ENCODE measurements at regions not wholly inside any gene's neighbourhood (a gene's known extent, or its start where the extent isn't known, plus 50 kb on each side); places are given as distances from the start of the nearest gene placed in this dataset.
"Not testable (repeated sequence)": the region's sequence is repeated elsewhere in the genome, so short reads cannot be mapped to it uniquely, and the experiment has no call there.

GRCh38 chr6:120447605-120448004 lies 886.7 kb downstream of the TBC1D32 start:
- H3K4me2 ChIP-seq (ENCODE audit: low read length): no peak overlapping the region
- no peaks in the 10 kb centered on the region for H3K27me3 ChIP-seq (ENCODE audit: insufficient read depth, low read depth, low read length)
- H4K20me1 ChIP-seq (ENCODE audit: insufficient read depth): no peaks in the 10 kb centered on the region
- H3K9ac ChIP-seq (ENCODE audit: low read length): no peak overlapping the region
- no peaks in the 10 kb centered on the region for H3K79me2 ChIP-seq (replicated peaks; ENCODE audit: insufficient read depth, low read length)
- no peaks in the 10 kb centered on the region for H3F3A ChIP-seq (ENCODE audit: insufficient read depth, low read length, poor library complexity, severe bottlenecking)
- no peaks in the 10 kb centered on the region for H3K9me2 ChIP-seq (ENCODE audit: insufficient read depth, low read length)
- TF ChIP-seq REST (IDR thresholded peaks at IDR 0.05; ENCODE audit: borderline replicate concordance) (no peak), EP300 (conservative IDR thresholded peaks at IDR 0.05; ENCODE audit: poor library complexity, severe bottlenecking) (no peak), TAF1 (IDR thresholded peaks at IDR 0.05; ENCODE audit: low read depth) (no peak), RAD21 (conservative IDR thresholded peaks at IDR 0.05) (no peak), CTCF (IDR thresholded peaks at IDR 0.05; ENCODE audit: poor library complexity, severe bottlenecking) (no peak), SMC3 (conservative IDR thresholded peaks at IDR 0.05; ENCODE audit: poor library complexity) (no peak), MXI1 (conservative IDR thresholded peaks at IDR 0.05; ENCODE audit: poor library complexity, severe bottlenecking) (no peak), EZH2 (IDR thresholded peaks at IDR 0.05; ENCODE audit: borderline replicate concordance, insufficient read depth, low read length, poor library complexity, severe bottlenecking) (no peak), POLR2AphosphoS5 (IDR thresholded peaks at IDR 0.05) (no peak)
- no peaks in the 10 kb centered on the region for H3K36me3 ChIP-seq (ENCODE audit: insufficient read depth, low read length)
- no peaks in the 10 kb centered on the region for H3K9me3 ChIP-seq (ENCODE audit: low read length)
- no peak overlapping the region for H3K27ac ChIP-seq (ENCODE audit: low read length)
- H3K4me3 ChIP-seq (ENCODE audit: low read length): no peak overlapping the region
- H2AFZ ChIP-seq (ENCODE audit: low read depth, low read length): no peak overlapping the region

- not testable (repeated sequence) for H3F3A ChIP-seq (ENCODE audit: insufficient read depth, low read length, poor library complexity, severe bottlenecking); H3K9ac ChIP-seq (ENCODE audit: low read length); H3K36me3 ChIP-seq (ENCODE audit: insufficient read depth, low read length); H3K4me2 ChIP-seq (ENCODE audit: low read length); H3K79me2 ChIP-seq (replicated peaks; ENCODE audit: insufficient read depth, low read length); H3K27ac ChIP-seq (ENCODE audit: low read length); H3K27me3 ChIP-seq (ENCODE audit: insufficient read depth, low read depth, low read length); H3K9me2 ChIP-seq (ENCODE audit: insufficient read depth, low read length); H3K9me3 ChIP-seq (ENCODE audit: low read length); H3K4me3 ChIP-seq (ENCODE audit: low read length); H4K20me1 ChIP-seq (ENCODE audit: insufficient read depth); H2AFZ ChIP-seq (ENCODE audit: low read depth, low read length)
These were observed 901.4 kb downstream of the TBC1D32 start for GRCh38 chr6:120432840-120433239.

- H4K20me1 ChIP-seq (ENCODE audit: insufficient read depth): no peaks in the 10 kb centered on the region
- no peaks in the 10 kb centered on the region for H3K27me3 ChIP-seq (ENCODE audit: insufficient read depth, low read depth, low read length)
- H3K9me3 ChIP-seq (ENCODE audit: low read length): no peaks in the 10 kb centered on the region
- no peaks in the 10 kb centered on the region for H3K9me2 ChIP-seq (ENCODE audit: insufficient read depth, low read length)
- no peak overlapping the region for H3K4me3 ChIP-seq (ENCODE audit: low read length)
- H3F3A ChIP-seq (ENCODE audit: insufficient read depth, low read length, poor library complexity, severe bottlenecking): no peaks in the 10 kb centered on the region
- H3K9ac ChIP-seq (ENCODE audit: low read length): no peak overlapping the region
- H2AFZ ChIP-seq (ENCODE audit: low read depth, low read length): no peak overlapping the region
- TF ChIP-seq EZH2 (IDR thresholded peaks at IDR 0.05; ENCODE audit: borderline replicate concordance, insufficient read depth, low read length, poor library complexity, severe bottlenecking): no peak
- no peak for TF ChIP-seq RAD21 (conservative IDR thresholded peaks at IDR 0.05)
- TF ChIP-seq MXI1 (conservative IDR thresholded peaks at IDR 0.05; ENCODE audit: poor library complexity, severe bottlenecking): no peak
- no peak for TF ChIP-seq SMC3 (conservative IDR thresholded peaks at IDR 0.05; ENCODE audit: poor library complexity)
- no peak for TF ChIP-seq EP300 (conservative IDR thresholded peaks at IDR 0.05; ENCODE audit: poor library complexity, severe bottlenecking)
- no peak for TF ChIP-seq REST (IDR thresholded peaks at IDR 0.05; ENCODE audit: borderline replicate concordance)
- TF ChIP-seq CTCF (IDR thresholded peaks at IDR 0.05; ENCODE audit: poor library complexity, severe bottlenecking): no peak
- no peak for TF ChIP-seq POLR2AphosphoS5 (IDR thresholded peaks at IDR 0.05)
- TF ChIP-seq TAF1 (IDR thresholded peaks at IDR 0.05; ENCODE audit: low read depth): no peak
- no peak overlapping the region for H3K4me2 ChIP-seq (ENCODE audit: low read length)
- H3K27ac ChIP-seq (ENCODE audit: low read length): no peak overlapping the region
- H3K36me3 ChIP-seq (ENCODE audit: insufficient read depth, low read length): no peaks in the 10 kb centered on the region
- H3K79me2 ChIP-seq (replicated peaks; ENCODE audit: insufficient read depth, low read length): no peaks in the 10 kb centered on the region
These were observed 902.4 kb downstream of the TBC1D32 start for GRCh38 chr6:120431841-120432240.

Measured in neural cell (in vitro differentiated cells).